ENCODE measurements at regions not wholly inside any gene's neighbourhood (a gene's known extent, or its start where the extent isn't known, plus 50 kb on each side); places are given as distances from the start of the nearest gene placed in this dataset.

GRCh38 chr1:204763773-204764427 lies 78.4 kb upstream of the LRRN2 start (continued):
- TF ChIP-seq TAF7 (optimal IDR thresholded peaks at IDR 0.05; ENCODE audit: borderline replicate concordance, low read depth, low read length) (peak; percentile 35), SP4 (IDR thresholded peaks at IDR 0.05; ENCODE audit: low read length) (no peak), BACH1 (IDR thresholded peaks at IDR 0.05; ENCODE audit: low read length) (peak; percentile 8; the same call in 1 of the 2 replicates), POLR2A (IDR thresholded peaks at IDR 0.05; ENCODE audit: control extremely low read depth in 1 of 2, low read depth in 2 of 2, low read length in 2 of 2) (no peak), GTF2F1 (IDR thresholded peaks at IDR 0.05; ENCODE audit: borderline replicate concordance, low read depth, low read length) (no peak), SP2 (IDR thresholded peaks at IDR 0.05; ENCODE audit: low read length) (no peak), GABPA (IDR thresholded peaks at IDR 0.05; ENCODE audit: borderline replicate concordance, insufficient read depth, low read length) (peak; percentile 51; the same call in 1 of the 2 replicates), SP1 (IDR thresholded peaks at IDR 0.05; ENCODE audit: low read depth, low read length) (no peak), FOSL1 (IDR thresholded peaks at IDR 0.05; ENCODE audit: insufficient read depth, low read depth, low read length) (no peak), E2F6 (IDR thresholded peaks at IDR 0.05) (no peak), SRF (IDR thresholded peaks at IDR 0.05; ENCODE audit: low read depth, low read length) (no peak), SIRT6 (IDR thresholded peaks at IDR 0.05; ENCODE audit: low read length) (no peak), RXRA (IDR thresholded peaks at IDR 0.05; ENCODE audit: insufficient read depth, low read depth, low read length) (no peak), RAD21 (IDR thresholded peaks at IDR 0.05 in 1 of 2, conservative IDR thresholded peaks at IDR 0.05 in 1 of 2; ENCODE audit: low read depth in 2 of 2, low read length in 2 of 2) (peak; percentile 90 to 91)
- TF ChIP-seq, protein P1, sequence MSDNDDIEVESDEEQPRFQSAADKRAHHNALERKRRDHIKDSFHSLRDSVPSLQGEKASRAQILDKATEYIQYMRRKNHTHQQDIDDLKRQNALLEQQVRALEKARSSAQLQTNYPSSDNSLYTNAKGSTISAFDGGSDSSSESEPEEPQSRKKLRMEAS (IDR thresholded peaks at IDR 0.05) = peak; percentile 65
